ENCODE measurements at regions not wholly inside any gene's neighbourhood (a gene's known extent, or its start where the extent isn't known, plus 50 kb on each side); places are given as distances from the start of the nearest gene placed in this dataset.
A peak's percentile ranks its signal among the peaks of the same experiment; 100 is the strongest.

DNA sequence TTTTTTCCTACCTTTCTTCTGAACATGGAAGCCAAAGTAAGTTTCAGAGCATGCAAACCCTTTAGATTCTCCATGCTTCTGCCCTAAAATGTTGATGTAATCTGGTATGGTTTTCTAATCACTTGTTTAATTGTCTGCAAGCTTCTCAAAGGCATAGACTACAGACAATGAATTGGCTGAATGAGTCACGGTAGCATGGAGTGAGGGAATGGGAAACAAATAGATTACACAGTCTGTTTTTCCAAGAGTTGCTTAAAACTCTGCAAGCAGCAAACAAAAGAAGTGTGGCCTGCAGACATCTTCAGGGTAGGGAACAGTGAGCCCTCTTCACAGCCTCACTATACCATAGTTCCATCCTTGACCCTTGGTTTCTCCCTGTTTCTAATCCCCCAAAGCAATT lies 326.0 kb downstream of the BARHL2 start (continued):
- TF ChIP-seq RNF2 (IDR thresholded peaks at IDR 0.05; ENCODE audit: borderline replicate concordance, low read depth) (no peak), SREBF2 (IDR thresholded peaks at IDR 0.05) (no peak), RARB (CRISPR knock-in tag; IDR thresholded peaks at IDR 0.05) (no peak), JUN (IDR thresholded peaks at IDR 0.05) (no peak), PHF8 (IDR thresholded peaks at IDR 0.05; ENCODE audit: borderline replicate concordance, low read depth) (no peak), HOXB13 (CRISPR knock-in tag; IDR thresholded peaks at IDR 0.05; ENCODE audit: low read depth) (no peak), MAFK (IDR thresholded peaks at IDR 0.05; ENCODE audit: partially characterized antibody) (no peak)
- TF ChIP-seq, protein P1, sequence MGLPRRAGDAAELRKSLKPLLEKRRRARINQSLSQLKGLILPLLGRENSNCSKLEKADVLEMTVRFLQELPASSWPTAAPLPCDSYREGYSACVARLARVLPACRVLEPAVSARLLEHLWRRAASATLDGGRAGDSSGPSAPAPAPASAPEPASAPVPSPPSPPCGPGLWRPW (IDR thresholded peaks at IDR 0.05) = no peak
- TF ChIP-seq, protein P2, sequence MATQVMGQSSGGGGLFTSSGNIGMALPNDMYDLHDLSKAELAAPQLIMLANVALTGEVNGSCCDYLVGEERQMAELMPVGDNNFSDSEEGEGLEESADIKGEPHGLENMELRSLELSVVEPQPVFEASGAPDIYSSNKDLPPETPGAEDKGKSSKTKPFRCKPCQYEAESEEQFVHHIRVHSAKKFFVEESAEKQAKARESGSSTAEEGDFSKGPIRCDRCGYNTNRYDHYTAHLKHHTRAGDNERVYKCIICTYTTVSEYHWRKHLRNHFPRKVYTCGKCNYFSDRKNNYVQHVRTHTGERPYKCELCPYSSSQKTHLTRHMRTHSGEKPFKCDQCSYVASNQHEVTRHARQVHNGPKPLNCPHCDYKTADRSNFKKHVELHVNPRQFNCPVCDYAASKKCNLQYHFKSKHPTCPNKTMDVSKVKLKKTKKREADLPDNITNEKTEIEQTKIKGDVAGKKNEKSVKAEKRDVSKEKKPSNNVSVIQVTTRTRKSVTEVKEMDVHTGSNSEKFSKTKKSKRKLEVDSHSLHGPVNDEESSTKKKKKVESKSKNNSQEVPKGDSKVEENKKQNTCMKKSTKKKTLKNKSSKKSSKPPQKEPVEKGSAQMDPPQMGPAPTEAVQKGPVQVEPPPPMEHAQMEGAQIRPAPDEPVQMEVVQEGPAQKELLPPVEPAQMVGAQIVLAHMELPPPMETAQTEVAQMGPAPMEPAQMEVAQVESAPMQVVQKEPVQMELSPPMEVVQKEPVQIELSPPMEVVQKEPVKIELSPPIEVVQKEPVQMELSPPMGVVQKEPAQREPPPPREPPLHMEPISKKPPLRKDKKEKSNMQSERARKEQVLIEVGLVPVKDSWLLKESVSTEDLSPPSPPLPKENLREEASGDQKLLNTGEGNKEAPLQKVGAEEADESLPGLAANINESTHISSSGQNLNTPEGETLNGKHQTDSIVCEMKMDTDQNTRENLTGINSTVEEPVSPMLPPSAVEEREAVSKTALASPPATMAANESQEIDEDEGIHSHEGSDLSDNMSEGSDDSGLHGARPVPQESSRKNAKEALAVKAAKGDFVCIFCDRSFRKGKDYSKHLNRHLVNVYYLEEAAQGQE (IDR thresholded peaks at IDR 0.05) = no peak

- ChIA-PET POLR2A (no interaction called here), CTCF (no interaction called here)
- Histone ChIP-seq H3K4me1 (peaks cover 5% of the 10 kb centered on the region; the same call in 1 of the 3 replicates), H3K4me2 (no peak overlapping the region), H3K9me3 (no peaks in the 10 kb centered on the region), H3K27ac (0 out of 6 replicates have a peak overlapping the region, but pooled peaks of 1 of the 2 experiments have one; percentile 25), H3K4me3 (no peak overlapping the region)
- 44% methylated on average over 6 of the region's 6 CpGs for WGBS (ENCODE audit: missing lambda C conversion rate)
- ATAC-seq (no peak), DNase-seq (ENCODE audit: low read depth in 1 of 2, low spot score in 1 of 2) (no peak), FAIRE-seq (no peak)
- TF ChIP-seq KDM5A (IDR thresholded peaks at IDR 0.05) = no peak
- TF ChIP-seq, protein P3, sequence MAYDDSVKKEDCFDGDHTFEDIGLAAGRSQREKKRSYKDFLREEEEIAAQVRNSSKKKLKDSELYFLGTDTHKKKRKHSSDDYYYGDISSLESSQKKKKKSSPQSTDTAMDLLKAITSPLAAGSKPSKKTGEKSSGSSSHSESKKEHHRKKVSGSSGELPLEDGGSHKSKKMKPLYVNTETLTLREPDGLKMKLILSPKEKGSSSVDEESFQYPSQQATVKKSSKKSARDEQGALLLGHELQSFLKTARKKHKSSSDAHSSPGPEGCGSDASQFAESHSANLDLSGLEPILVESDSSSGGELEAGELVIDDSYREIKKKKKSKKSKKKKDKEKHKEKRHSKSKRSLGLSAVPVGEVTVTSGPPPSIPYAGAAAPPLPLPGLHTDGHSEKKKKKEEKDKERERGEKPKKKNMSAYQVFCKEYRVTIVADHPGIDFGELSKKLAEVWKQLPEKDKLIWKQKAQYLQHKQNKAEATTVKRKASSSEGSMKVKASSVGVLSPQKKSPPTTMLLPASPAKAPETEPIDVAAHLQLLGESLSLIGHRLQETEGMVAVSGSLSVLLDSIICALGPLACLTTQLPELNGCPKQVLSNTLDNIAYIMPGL (CRISPR knock-in tag; IDR thresholded peaks at IDR 0.05; ENCODE audit: borderline replicate concordance) = no peak
- TF ChIP-seq, protein P4, sequence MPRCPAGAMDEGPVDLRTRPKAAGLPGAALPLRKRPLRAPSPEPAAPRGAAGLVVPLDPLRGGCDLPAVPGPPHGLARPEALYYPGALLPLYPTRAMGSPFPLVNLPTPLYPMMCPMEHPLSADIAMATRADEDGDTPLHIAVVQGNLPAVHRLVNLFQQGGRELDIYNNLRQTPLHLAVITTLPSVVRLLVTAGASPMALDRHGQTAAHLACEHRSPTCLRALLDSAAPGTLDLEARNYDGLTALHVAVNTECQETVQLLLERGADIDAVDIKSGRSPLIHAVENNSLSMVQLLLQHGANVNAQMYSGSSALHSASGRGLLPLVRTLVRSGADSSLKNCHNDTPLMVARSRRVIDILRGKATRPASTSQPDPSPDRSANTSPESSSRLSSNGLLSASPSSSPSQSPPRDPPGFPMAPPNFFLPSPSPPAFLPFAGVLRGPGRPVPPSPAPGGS (IDR thresholded peaks at IDR 0.05) = no peak
Observed at GRCh38 chr1:90387805-90388204, 329.3 kb downstream of the BARHL2 start.

DNA sequence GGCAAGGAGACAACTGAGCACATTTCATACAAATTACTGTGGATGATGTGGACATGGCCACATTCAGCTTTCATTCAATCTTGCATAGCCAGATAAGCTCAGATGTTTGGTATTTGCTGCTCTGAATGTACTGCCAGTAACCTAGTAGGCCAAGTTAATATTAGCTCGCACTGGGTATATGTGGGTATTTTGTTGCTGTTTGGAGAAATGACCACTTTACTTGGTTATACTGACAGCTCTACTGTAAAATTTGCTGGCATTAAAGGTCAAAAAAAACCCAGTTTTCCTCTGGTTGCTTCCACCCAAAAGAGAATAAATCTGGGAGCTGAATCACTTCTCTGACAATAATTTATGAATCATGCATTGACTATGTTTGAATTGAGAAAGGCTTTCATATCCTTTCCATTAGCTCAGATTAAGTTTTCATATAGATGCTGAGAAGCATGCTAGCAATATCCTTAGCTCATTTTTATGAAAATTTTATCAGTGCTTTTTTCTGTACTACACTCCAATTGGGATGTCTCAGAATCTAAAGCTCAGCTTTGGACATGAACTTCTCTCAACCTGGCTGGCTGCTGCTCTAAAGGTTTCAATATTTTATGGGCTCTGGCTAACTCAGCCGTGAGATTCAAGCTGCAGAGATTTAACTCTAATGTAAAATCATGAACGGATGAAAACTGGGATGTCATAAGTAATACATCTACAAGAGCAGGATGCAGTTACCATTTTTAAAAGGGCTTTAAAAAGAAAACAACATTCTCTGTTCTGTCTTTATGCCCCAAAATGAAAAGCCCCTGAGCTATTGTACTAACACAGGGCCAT lies 330.0 kb downstream of the BARHL2 start:
- H3K4me1 ChIP-seq = peaks cover 5% of the 10 kb centered on the region; the same call in 1 of the 3 replicates
- no peaks in the 10 kb centered on the region for H3K9me3 ChIP-seq
- ATAC-seq (peak in 1 of 2 experiments; percentile 22; a peak in 2 of 6 replicates), DNase-seq (ENCODE audit: low read depth in 1 of 2, low spot score in 1 of 2) (no peak), FAIRE-seq (no peak)
- no peak overlapping the region for H3K4me3 ChIP-seq
- CTCF ChIA-PET = interaction anchor here (0.8 kb wide), 1 partner anchor 18 kb away, joined by 3 read pairs; no protein-coding TSS in a partner anchor
- H3K4me2 ChIP-seq = 0 out of 3 replicates have a peak overlapping the region, but pooled peaks have one; percentile 6
- POLR2A ChIA-PET = no interaction called here
- 24% methylated on average over 3 of the region's 3 CpGs for WGBS (ENCODE audit: missing lambda C conversion rate)
- H3K27ac ChIP-seq = 0 out of 6 replicates have a peak overlapping the region, but pooled peaks of 1 of the 2 experiments have one; percentile 25
- TF ChIP-seq HOXB13 (CRISPR knock-in tag; IDR thresholded peaks at IDR 0.05; ENCODE audit: low read depth) = no peak
- no peak for TF ChIP-seq RNF2 (IDR thresholded peaks at IDR 0.05; ENCODE audit: borderline replicate concordance, low read depth)
- TF ChIP-seq POLR2A (IDR thresholded peaks at IDR 0.05; ENCODE audit: low read length) = no peak
- TF ChIP-seq ZNF302 (CRISPR knock-in tag; IDR thresholded peaks at IDR 0.05) = no peak
- TF ChIP-seq JUNB (IDR thresholded peaks at IDR 0.05) = no peak
- no peak for TF ChIP-seq ZSCAN20 (CRISPR knock-in tag; IDR thresholded peaks at IDR 0.05)
- no peak for TF ChIP-seq HDAC2 (IDR thresholded peaks at IDR 0.05)
- TF ChIP-seq, protein P4 (IDR thresholded peaks at IDR 0.05) = no peak
- no peak for TF ChIP-seq CBX2 (IDR thresholded peaks at IDR 0.05; ENCODE audit: borderline replicate concordance, low read depth)
- TF ChIP-seq, protein P1 (IDR thresholded peaks at IDR 0.05) = no peak
- TF ChIP-seq TFCP2L1 (CRISPR knock-in tag; IDR thresholded peaks at IDR 0.05) = no peak
- TF ChIP-seq ZC3H11A (IDR thresholded peaks at IDR 0.05) = no peak
- TF ChIP-seq CHD2 (IDR thresholded peaks at IDR 0.05; ENCODE audit: low read length, partially characterized antibody) = no peak
- no peak for TF ChIP-seq RFX5 (IDR thresholded peaks at IDR 0.05)
- TF ChIP-seq ATOH8 (CRISPR knock-in tag; IDR thresholded peaks at IDR 0.05; ENCODE audit: low read depth) = no peak
